Astrocyte (in vitro differentiated cells and primary cell): ENCODE measurements at regions not wholly inside any gene's neighbourhood (a gene's known extent, or its start where the extent isn't known, plus 50 kb on each side); places are given as distances from the start of the nearest gene placed in this dataset.

Experiments used
- DNase-seq: peaks from one replicate; pipeline ENCODE4 v3.0.0-alpha.2; 2010; ENCODE audit warnings: low read depth
- FAIRE-seq: peaks from 2 replicates; lab custom pipeline; 2011; peaks lifted over from hg19 to GRCh38; lab: Jason Lieb, UNC
- H2AFZ ChIP-seq: 2 replicates; pipeline ENCODE4 v1.6.0; 2012; ENCODE audit warnings: low read depth, low read length, inconsistent platforms
- H3K27ac ChIP-seq: 2 replicates; pipeline ENCODE4 v1.5.1; 2011; ENCODE audit warnings: low read depth, low read length, inconsistent platforms
- H3K27me3 ChIP-seq: 2 replicates; pipeline ENCODE4 v1.6.0; 2011; ENCODE audit warnings: low read length, inconsistent platforms; ENCODE audit not compliant: insufficient read depth
- H3K36me3 ChIP-seq: 2 replicates; pipeline ENCODE4 v1.5.1; 2011; ENCODE audit warnings: low read length, inconsistent platforms; ENCODE audit not compliant: insufficient read depth
- H3K4me1 ChIP-seq: 2 replicates; pipeline ENCODE4 v1.5.1; 2011; ENCODE audit warnings: low read length, inconsistent platforms; ENCODE audit not compliant: insufficient read depth
- H3K4me2 ChIP-seq: 2 replicates; pipeline ENCODE4 v1.6.0; 2012; ENCODE audit warnings: low read length, inconsistent platforms
- H3K4me3 ChIP-seq: 2 replicates; pipeline ENCODE4 v1.5.1; 2011; ENCODE audit warnings: low read depth, mild to moderate bottlenecking, low read length, inconsistent platforms; ENCODE audit not compliant: insufficient read depth
- H3K79me2 ChIP-seq: 2 replicates; pipeline ENCODE4 v1.6.0; 2012; ENCODE audit warnings: mild to moderate bottlenecking, low read length, inconsistent platforms; ENCODE audit not compliant: insufficient read depth
- H3K9ac ChIP-seq: 2 replicates; pipeline ENCODE4 v1.6.0; 2012; ENCODE audit warnings: mild to moderate bottlenecking, low read length, inconsistent platforms
- H3K9me3 ChIP-seq: 2 replicates; pipeline ENCODE4 v1.5.1; 2012; ENCODE audit warnings: low read depth, mild to moderate bottlenecking, low read length, inconsistent platforms; ENCODE audit not compliant: insufficient read depth
- H4K20me1 ChIP-seq: 2 replicates; pipeline ENCODE4 v1.6.0; 2012; ENCODE audit warnings: low read length, inconsistent platforms; ENCODE audit not compliant: insufficient read depth
- H3K27ac Mint-ChIP-seq: one replicate; pipeline ENCODE4 v1.8.0; 2021; ENCODE audit warnings: mild to moderate bottlenecking, mixed read lengths; ENCODE audit not compliant: unreplicated experiment
- H3K27me3 Mint-ChIP-seq: one replicate; pipeline ENCODE4 v1.8.0; 2021; ENCODE audit warnings: low read depth, mixed read lengths; ENCODE audit not compliant: unreplicated experiment
- H3K36me3 Mint-ChIP-seq: one replicate; pipeline ENCODE4 v1.8.0; 2021; ENCODE audit warnings: low read depth, mixed read lengths; ENCODE audit not compliant: unreplicated experiment
- H3K4me1 Mint-ChIP-seq: one replicate; pipeline ENCODE4 v1.8.0; 2021; ENCODE audit warnings: low read depth, mixed read lengths; ENCODE audit not compliant: unreplicated experiment
- H3K4me3 Mint-ChIP-seq: one replicate; pipeline ENCODE4 v1.8.0; 2021; ENCODE audit warnings: mild to moderate bottlenecking, moderate library complexity, mixed read lengths; ENCODE audit not compliant: unreplicated experiment
- H3K9me3 Mint-ChIP-seq: one replicate; pipeline ENCODE4 v1.8.0; 2021; ENCODE audit warnings: mild to moderate bottlenecking, mixed read lengths; ENCODE audit not compliant: unreplicated experiment
- CTCF ChIP-seq: IDR thresholded peaks from 2 replicates; pipeline ENCODE4 v1.5.1; 2011; ENCODE audit warnings: low read depth, mild to moderate bottlenecking, inconsistent platforms, low read length, moderate library complexity; ENCODE audit not compliant: insufficient read depth
- EZH2 ChIP-seq: IDR thresholded peaks from 2 replicates; pipeline ENCODE4 v1.6.1; 2012; ENCODE audit warnings: mild to moderate bottlenecking, low read length, inconsistent platforms; ENCODE audit not compliant: insufficient read depth

GRCh38 chr1:203403586-203403985 lies 52.7 kb upstream of the FMOD start:
- H3K9ac ChIP-seq, result no peak overlapping the region
- H3K4me3 ChIP-seq, result no peak overlapping the region
- no peaks in the 10 kb centered on the region for H3K27me3 ChIP-seq
- no peaks in the 10 kb centered on the region for H3K36me3 ChIP-seq
- H3K4me2 ChIP-seq, result no peak overlapping the region
- H3K27ac ChIP-seq, result no peak overlapping the region
- Mint-ChIP-seq H3K27me3 (peaks cover 14% of the 10 kb centered on the region), H3K4me3 (no peak overlapping the region), H3K27ac (no peak overlapping the region), H3K9me3 (peaks cover 12% of the 10 kb centered on the region), H3K36me3 (peaks cover 2% of the 10 kb centered on the region), H3K4me1 (peaks cover 9% of the 10 kb centered on the region)
- H3K9me3 ChIP-seq, result no peaks in the 10 kb centered on the region
- no peak overlapping the region for H2AFZ ChIP-seq
- H3K4me1 ChIP-seq, result peaks cover 10% of the 10 kb centered on the region
- no peak for TF ChIP-seq CTCF
- no peak for TF ChIP-seq EZH2
- no peak for FAIRE-seq
- no peaks in the 10 kb centered on the region for H4K20me1 ChIP-seq
- no peak for DNase-seq
- no peaks in the 10 kb centered on the region for H3K79me2 ChIP-seq

- FAIRE-seq, result no peak
Measured at GRCh38 chr1:203404546-203404945, 53.6 kb upstream of the FMOD start.

More at GRCh38 chr1:203404546-203404945, 53.6 kb upstream of the FMOD start:
- Histone ChIP-seq H3K4me2 (no peak overlapping the region), H3K27me3 (no peaks in the 10 kb centered on the region), H3K4me3 (no peak overlapping the region), H3K27ac (no peak overlapping the region), H3K9me3 (no peaks in the 10 kb centered on the region), H3K36me3 (no peaks in the 10 kb centered on the region), H3K4me1 (peaks cover 13% of the 10 kb centered on the region), H3K9ac (no peak overlapping the region), H3K79me2 (no peaks in the 10 kb centered on the region), H2AFZ (no peak overlapping the region), H4K20me1 (no peaks in the 10 kb centered on the region)
- peaks cover 9% of the 10 kb centered on the region for H3K4me1 Mint-ChIP-seq
- no peak overlapping the region for H3K4me3 Mint-ChIP-seq
- DNase-seq, result no peak
- H3K36me3 Mint-ChIP-seq, result peaks cover 4% of the 10 kb centered on the region
- no peak for TF ChIP-seq EZH2
- TF ChIP-seq CTCF, result no peak
- peaks cover 18% of the 10 kb centered on the region for H3K9me3 Mint-ChIP-seq
- H3K27me3 Mint-ChIP-seq, result peaks cover 19% of the 10 kb centered on the region
- H3K27ac Mint-ChIP-seq, result no peak overlapping the region
